MM.1S (cell line): ENCODE measurements at regions not wholly inside any gene's neighbourhood (a gene's known extent, or its start where the extent isn't known, plus 50 kb on each side); places are given as distances from the start of the nearest gene placed in this dataset.

Source experiments
- CTCF ChIP-seq: fragments of 300-600 bp; sonication (generic); IDR thresholded peaks from 2 replicates; pipeline ENCODE4 v1.5.1; 2016; ENCODE audit warnings: antibody characterized with exemption, low read length, mixed read lengths
- EZH2 ChIP-seq: fragments of 300-600 bp; sonication (generic); optimal IDR thresholded peaks from 2 replicates; pipeline ENCODE3; 2017; ENCODE audit warnings: low read depth, mild to moderate bottlenecking, antibody characterized with exemption, low read length, mixed read lengths
- EZH2phosphoT487 ChIP-seq: fragments of 300-600 bp; sonication (generic); IDR thresholded peaks from 2 replicates; pipeline ENCODE4 v1.6.1; 2018; ENCODE audit warnings: antibody characterized with exemption, low read length

- no peak for TF ChIP-seq CTCF
- TF ChIP-seq EZH2, result no peak
- TF ChIP-seq EZH2phosphoT487, result no peak
Measured at GRCh38 chr1:193463326-193463932, 277.0 kb upstream of the B3GALT2 start.
